C1 segment of cervical spinal cord (tissue), 14 donors: ENCODE measurements at regions not wholly inside any gene's neighbourhood (a gene's known extent, or its start where the extent isn't known, plus 50 kb on each side); places are given as distances from the start of the nearest gene placed in this dataset.
A peak's percentile ranks its signal among the peaks of the same experiment; 100 is the strongest.

Source experiments
- DNase-seq, 14 donors: peaks; one replicate each; lab custom pipeline; 2025; lab: John Stamatoyannopoulos, UW

DNA sequence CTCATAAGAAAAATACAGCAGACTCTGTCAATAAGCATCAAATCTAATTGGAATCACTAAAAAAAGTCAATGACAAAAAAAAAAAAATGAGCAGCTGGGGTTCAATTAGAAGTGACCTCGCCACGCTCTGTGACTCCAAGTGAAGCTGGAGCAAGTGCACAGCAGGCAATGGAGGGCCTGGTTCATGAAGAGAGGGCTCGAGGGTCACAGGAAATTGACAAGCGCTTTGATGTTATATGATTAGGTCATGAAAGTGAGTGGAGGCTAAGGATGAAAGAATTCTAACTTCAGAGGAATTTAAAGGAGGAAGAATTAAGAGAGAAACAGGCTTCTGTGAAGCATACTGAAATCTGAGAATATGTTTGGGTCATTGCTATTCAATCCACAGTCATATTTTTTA lies 85.4 kb upstream of the TMEM18 start:
- no peak for DNase-seq

DNA sequence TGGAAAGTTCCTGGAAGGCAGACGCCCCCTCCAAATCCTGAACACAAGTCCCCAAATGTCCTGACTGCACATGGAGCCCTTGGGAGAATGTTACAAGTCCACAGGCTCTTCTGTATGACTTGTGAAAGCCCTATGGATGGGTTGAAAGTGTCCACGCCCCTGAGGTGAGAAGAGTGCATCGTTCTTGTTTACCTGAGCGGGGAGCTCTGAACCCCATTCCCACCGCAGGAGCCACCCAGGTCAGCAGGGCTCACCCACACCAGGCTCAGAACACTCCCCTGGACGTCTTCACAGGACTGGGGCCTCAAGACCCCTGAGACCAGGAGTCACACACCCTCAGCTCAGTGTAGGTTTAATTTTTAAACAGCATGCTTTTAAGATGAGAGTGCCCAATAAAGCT lies 84.2 kb upstream of the TMEM18 start:
- no peak for DNase-seq

DNA sequence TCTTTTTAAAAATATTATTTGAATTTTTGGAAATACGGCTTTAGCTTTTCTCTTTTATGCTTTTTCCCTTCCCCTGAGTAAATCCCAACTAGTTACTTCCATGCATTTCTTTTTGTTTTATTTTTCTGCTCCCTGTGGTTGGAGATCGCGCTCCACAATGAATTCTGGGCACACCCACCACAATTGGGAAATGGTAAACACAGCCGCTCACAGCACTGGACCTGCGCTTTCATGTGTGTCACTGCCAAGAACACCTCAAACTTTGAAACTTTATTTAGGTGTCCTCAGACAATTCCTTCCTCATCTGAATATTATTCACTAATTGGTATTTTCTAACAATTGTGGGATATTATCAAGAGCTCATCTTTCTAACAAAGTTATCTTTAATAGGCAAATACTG lies 82.8 kb upstream of the TMEM18 start:
- DNase-seq, result no peak

DNA sequence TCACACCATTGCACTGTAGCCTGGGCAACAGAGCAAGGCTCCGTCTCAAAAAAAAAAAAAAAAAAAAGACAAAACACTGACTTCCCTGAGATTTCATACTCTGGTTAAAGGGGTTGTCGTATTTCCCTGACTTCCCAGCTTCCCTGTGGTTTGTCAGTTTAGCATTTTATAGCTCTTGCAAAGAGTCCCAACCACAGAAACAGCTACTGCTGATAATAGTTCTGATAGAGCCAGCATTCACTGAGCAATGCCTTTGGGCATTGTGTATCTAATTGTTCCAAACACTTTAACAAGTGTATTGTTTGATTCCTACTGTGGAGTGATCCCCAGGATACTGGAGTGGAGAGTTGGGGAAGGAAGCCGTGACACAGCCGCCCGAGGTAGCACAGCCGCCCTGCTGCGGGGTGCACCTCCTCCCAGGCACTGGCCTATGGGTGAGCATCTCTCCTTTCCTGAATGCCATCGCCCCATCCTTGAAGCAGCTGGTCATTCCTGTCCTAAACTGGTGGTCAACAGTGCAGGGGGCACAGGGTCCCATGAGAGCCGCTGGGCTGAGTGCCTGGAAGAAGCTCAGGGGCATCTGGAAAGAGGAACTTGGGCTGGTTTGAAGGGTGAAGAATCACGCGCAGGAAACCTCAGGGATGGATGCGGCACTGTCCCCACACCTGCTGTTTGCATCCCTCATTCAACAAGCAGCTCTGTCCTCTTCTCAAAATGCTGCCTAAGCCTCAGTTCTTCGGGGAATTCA lies 81.0 kb upstream of the TMEM18 start:
- no peak for DNase-seq

DNA sequence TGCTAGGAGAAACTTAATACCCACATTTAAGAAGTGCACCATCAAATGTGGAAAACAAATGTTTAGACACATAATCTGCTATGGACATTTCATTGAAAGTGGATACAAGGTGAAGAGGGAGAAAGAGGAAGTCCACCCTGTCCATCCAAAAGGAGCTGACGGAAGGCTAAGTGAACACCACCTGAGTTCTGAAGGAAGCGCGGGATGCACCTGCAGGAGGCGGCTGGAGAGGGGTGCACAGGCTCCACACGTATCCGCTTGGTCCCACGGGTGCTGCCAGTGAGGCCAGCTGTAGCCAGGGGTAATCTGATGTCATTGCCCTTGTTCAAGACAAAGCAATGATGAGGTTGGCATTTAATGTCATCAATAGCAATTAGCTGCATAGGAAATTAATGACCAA lies 75.9 kb upstream of the TMEM18 start:
- DNase-seq, result no peak

DNA sequence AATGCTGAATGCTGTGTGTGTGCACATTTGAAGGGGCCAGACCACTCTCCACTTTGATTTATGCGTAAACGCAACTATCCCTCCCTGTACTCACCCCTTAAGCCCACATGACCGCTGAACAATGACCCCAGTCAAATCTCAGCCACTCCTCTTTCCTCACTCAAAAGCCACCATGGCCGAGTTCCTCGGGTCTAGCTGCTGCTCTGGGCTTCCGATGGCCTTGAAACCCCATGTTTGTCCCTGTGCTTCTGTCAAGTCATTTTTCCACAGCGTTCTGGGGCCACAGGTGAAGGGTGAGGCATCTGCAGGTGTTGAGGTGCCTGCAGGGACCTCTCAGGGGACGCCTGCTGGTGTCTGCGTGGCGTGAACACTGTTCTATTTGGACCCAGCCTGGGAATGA lies 74.3 kb upstream of the TMEM18 start:
- DNase-seq, result no peak

DNA sequence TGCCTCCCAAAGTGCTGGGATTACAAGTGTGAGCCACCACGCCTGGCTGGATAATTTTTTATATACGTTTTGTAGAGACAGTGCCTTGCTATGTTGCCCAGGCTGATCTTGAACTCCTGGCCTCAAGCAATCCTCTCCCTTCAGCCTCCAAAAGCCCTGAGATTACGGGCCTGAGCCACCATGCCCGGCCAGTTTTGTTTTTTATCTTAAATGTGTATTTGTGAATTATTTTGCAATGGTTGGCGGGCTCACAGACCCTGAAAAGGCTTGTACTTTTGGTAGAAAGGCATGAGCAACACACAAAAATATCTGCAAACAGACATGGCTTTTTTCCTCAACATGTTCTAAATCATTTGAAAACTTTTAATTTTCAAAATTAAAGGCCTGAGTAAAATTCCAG lies 73.4 kb upstream of the TMEM18 start:
- DNase-seq, result no peak

DNA sequence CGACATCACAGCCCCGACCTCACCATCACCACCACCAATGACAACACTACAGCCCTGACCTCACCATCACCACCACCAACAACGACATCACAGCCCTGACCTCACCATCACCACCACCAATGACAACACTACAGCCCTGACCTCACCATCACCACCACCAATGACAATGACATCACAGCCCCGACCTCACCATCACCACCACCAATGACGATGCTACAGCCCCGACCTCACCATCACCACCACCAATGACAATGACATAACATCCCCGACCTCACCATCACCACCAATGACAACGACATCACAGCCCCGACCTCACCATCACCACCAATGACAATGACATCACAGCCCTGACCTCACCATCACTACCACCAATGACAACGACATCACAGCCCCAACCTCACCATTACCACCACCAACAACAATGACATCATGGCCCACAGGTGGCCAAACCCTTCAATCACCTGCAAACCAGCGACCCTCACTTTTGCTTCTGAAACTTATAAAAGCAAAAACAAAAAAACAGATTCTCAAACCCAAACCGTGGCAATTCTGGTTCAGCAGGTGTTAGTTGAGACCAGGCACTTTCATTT lies 70.7 kb upstream of the TMEM18 start:
- no peak for DNase-seq

DNA sequence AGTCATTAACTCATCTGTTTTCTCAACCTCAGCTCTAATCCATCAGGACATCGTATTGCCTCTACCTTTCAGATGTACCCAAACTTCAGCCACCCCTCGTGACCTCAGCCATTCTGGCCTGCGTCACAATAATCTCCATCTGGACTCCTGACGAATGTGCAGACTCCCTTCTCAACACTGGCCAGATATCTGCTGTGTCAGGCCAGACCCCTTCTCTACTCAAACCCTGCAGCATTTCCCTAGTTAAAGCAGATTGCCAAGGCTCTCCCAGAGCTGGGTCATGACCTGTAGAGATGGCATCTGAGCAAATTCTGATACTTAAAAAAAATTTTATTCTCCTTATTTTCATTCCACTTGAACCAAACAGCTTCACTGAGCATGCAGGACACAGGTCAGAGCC lies 69.5 kb upstream of the TMEM18 start:
- no peak for DNase-seq

DNA sequence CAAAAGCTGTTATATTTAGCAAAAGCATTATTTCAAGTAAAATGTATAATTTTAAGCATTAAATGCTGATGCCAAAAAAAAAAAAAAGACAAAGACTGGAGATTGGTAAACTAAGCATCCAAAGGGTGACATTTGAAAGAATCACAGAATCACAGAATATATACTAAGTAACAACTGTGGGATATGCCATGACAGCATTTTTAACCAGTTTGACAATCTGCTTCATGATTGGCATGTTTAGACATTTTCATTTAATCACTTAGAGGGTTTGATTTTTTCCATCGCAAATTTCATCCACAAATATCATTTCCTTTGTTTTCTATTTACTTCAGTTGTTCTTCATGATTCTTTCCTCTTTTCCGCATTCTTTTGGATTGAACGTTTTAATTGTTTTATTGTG lies 66.9 kb upstream of the TMEM18 start:
- no peak for DNase-seq

DNA sequence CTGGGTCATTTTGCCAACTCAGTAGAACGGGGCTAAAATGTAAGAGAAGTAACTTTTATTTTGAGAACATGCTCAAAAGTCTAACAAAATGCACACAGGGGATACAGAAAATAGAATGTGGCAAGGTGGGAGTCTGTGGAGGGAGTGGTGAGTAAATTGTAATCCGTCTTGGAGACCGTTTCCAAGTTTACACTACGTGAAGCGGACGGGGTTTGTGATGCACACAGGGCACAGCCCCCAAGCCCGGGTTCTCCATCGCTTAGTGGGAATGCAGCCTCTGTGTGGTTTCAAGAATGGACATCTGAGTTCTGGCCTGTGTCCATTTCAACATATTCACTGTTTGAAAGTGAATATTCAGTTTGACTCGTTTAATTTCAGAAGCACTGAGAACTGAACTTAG lies 65.0 kb upstream of the TMEM18 start:
- DNase-seq, result no peak

DNA sequence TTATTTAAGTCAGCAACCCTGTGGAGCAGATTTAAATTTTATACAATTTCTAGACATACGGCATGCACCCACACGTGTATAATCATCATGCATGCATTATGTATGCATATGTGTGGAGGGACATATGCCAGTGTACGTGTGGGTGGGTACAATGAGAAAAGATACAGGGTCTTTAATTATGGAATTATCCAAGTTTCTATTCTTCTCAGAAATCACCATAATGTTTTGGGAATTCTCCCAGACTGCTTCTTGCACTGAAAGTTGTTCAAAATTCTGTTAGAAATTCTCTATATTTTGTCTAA lies 63.9 kb upstream of the TMEM18 start:
- DNase-seq, result no peak

DNA sequence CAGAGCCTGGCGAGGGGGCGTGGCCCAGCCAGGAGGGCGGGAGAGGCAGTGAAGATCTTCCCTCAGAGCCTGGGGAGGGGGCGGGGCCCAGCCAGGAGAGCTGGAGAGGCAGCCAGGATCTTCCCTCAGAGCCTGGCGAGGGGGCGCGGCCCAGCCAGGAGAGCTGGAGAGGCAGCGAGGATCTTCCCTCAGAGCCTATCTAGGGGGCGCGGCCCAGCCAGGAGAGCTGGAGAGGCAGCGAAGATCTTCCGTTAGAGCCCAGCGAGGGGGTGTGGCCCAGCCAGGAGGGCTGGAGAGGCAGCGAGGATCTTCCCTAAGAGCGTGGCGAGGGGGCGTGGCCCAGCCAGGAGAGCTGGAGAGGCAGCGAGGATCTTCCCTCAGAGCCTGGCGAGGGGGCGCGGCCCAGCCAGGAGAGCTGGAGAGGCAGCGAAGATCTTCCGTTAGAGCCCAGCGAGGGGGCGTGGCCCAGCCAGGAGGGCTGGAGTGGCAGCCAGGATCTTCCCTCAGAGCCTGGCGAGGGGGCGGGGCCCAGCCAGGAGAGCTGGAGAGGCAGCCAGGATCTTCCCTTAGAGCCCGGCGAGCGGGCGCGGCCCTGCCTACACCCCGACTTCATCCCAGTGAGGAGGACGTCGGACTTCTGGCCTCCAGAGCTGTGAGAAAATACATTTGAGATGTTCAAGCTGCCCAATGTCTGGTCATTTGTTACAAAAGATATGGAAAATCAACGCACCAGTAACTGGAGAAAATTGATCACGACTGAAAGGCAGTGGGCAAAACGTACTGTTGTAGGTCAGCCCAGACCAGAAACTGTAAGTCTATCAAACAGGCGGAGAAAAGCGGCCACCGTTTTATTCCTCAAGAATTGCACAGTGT lies 63.4 kb upstream of the TMEM18 start:
- DNase-seq, result peak in 11 of 14 donors; percentile 8 to 76 (median 57)

DNA sequence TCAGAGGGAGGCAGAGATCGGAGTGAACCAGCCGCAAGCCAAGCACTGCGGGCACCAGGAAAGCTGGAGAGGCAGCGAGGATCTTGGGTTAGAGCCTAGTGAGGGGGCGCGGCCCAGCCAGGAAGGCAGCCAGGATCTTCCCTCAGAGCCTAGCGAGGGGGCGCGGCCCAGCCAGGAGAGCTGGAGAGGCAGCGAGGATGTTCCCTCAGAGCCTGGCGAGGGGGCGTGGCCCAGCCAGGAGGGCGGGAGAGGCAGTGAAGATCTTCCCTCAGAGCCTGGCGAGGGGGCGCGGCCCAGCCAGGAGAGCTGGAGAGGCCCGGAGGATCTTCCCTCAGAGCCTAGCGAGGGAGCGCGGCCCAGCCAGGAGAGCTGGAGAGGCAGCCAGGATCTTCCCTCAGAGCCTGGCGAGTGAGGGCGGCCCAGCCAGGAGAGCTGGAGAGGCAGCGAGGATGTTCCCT lies 62.7 kb upstream of the TMEM18 start:
- peak in 11 of 14 donors; percentile 6 to 68 (median 39) for DNase-seq

DNA sequence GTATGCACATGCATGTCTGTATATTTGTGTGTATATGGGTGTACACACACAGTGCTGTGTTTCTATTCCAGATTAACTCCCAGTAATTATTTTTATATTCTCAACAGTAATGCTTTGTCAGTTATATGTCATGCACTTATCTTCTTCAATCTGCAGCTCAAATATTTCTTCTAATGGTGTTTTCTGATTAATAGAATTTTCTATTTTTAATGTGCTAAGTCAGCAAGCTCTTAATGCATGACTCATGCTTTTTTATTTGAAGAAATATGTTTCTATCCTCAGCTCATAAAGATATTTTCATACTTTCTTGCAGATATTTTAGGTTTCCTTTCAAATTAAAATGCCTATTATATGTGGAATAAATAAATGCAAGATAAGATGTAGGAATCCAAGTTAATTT lies 59.7 kb upstream of the TMEM18 start:
- DNase-seq, result no peak

DNA sequence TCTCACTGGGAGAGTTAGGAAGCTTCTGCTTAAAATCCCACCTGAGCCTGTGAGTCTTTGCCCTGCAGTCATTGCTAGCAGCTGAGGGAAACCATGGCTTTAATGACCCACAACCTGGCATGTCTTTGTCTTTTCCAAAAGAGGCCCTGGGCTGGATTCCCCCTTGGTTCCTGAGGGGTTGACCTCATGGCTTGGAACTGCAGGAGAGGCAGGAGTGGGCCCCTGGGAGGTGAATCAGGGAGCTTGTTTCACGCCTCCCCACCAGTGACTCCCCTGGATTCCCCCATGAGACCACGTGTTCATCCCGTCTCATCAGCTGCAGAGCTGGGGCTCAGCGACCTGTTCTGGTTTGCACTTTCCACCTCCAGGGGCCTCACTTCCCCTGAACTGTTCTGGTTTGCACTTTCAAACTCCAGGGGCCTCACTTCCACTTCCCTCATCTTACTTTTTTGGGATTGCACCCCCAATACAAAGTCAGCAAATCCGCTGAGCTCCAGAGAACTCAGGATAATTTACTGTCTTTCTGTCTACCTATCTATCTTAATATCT lies 58.5 kb upstream of the TMEM18 start:
- DNase-seq, result no peak

DNA sequence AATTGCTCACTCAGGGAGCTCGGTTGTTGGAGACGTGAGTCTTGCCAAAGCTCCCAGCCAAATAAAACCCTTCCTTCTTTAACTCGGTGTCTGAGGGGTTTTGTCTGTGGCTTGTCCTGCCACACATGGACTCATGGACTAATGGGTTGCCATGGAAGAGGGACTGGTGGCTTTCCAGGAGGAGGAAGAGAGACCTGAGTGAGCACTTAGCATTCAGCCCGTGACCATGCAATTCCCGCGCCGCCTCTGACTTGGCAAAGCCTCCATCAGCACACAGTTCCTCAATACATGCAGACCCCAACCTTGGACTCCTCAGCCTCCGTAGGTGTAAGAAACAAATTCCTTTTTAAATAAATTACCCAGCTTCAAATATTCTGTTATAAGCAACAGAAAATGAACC lies 57.3 kb upstream of the TMEM18 start:
- peak in 2 of 14 donors; percentile 6 to 14 for DNase-seq

DNA sequence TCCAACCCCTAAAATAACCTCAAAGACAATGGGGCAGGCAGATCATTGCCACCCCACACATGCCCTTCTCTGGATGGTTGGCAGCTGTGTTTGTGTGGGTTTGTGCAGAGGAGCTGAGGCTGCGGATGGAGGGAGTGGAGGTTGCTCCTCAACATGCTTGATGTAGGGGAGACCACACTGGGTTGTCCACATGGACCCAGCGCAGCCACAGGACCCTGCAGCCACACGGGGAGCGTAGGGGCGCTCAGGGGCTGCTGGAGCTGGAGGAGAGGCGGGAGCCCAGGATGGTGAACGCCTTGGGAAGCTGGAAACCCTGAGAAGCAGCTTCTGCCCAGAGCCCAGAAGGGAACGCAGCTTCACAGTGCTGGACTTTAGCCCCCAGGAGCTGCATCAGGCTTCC lies 56.3 kb upstream of the TMEM18 start:
- no peak for DNase-seq

DNA sequence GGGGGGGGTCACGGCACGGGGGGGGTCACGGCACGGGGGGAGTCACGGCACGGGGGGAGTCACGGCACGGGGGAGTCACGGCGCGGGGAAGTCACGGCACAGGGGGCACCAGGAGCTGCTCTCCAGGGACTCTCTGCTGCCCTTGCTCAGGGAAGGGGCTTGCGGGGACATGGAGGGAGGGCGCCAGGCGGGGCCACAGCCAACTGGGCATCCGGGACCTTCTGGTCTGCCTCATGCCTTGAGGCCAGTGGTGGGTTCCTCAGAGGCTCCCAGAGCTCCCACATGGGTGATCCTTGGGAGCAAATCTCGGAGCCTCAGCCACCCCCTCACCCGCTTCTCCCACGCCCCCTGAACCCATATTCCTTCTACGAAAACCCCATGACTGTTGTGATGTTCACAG lies 55.8 kb upstream of the TMEM18 start:
- DNase-seq, result no peak

DNA sequence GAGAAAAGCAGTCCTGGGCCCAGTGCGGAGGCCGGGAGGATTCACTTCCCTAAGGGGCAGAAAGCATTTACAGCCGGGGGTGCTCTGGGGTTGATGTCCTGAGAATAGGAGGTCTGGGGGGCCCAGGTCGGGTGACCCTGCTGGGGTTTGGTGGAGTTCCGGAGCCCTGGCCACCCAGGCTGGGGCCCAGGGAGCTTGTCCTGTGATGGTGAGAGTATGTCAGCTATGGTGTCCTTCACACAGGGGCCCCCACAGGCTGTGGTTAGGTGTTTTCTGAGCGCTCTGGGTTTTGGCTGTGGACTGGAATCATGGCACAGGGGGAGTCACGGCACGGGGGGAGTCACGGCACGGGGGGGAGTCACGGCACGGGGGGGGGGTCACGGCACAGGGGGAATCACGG lies 54.5 kb upstream of the TMEM18 start:
- no peak for DNase-seq

DNA sequence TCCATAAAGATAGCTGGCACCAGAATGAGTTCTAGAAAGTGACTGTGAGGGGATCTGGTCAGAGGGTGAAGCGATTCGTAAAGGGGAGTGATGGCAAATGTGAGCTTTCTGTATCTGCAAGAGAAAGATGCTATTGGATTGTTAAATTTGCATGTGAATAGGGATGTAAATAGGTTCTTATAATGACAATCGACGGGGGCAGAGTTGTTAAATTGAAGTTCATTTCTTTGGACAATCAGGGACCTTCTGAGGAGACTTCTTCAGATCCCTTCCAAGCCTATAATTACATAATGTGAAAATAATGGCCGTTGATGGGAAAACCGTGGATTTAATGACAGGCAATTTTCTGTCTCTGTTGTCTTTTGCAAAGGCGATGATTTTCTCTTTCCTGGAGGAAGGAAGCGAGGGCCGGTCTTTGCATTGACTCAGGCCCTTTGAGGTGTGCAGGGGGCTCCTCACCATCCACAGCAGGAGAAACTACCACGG lies 52.2 kb upstream of the TMEM18 start:
- no peak for DNase-seq

DNA sequence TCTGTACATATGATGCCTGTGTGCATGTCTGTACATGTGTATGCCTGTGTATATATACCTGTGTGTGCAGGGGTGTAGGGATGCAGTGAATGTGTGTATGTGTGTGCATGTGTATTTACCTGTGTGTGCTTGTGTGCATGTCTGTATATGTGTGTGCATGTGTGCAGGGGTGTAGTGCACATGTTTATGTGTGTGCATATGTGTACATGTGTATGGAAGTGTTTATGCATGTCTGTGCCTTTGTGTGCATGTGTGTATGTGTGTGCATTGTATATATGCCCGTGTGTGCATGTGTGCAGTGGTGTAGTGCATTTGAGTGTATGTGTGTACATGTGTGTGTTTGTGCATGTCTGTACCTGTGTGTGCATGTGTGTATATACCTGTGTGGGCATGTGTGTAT lies 51.0 kb upstream of the TMEM18 start:
- DNase-seq, result no peak
